ENCODE measurements at regions not wholly inside any gene's neighbourhood (a gene's known extent, or its start where the extent isn't known, plus 50 kb on each side); places are given as distances from the start of the nearest gene placed in this dataset.

DNA sequence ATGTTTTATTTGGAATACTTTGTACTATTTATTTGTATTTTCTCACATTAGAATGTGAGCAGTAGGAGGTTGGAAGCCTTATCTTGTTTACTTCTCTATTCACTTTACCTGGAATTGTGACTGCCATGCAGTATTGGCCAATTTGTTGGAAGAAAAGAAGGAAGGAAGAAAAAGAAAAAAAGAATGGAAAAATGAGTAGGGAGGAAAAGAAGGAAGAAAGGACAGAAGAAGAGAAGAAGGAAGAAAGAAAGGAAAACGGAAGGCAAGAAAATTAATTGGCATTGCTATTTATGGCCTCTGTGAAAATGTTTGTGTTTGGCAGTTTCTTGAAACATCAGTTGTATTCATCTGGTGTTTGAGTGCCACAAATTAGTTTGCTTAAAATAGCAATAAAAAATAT, 575.2 kb upstream of the ZNF608 start:
- no peak for TF ChIP-seq JUND (IDR thresholded peaks at IDR 0.05; ENCODE audit: low read depth)
- in situ Hi-C loops (cut with HindIII; ENCODE audit: low pct_unique_long_range_greater_than_20kb, low sequenced_read_pairs), result no loop called here
- DNase-seq (ENCODE audit: low read depth in 1 of 2, low spot score in 1 of 2), result no peak

DNA sequence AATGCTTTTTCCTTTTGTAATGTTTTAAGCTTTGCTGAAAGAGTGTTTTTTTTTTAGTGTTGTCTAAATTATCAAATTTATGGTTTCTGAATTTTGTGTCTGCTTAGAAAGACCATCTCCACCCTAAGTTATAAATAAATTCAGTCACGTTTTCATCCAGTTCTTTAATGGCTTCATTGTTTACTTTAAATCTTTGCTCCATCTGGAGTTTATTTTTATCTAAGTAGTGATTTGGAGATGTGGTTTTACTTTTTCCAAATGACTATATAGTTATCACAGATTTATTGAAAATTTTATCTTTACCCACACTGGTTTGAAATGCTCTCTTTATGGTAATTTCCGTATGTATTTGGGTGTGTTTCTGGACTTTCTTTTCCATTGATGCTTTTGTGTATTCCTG, 577.2 kb upstream of the ZNF608 start:
- in situ Hi-C loops (cut with HindIII; ENCODE audit: low pct_unique_long_range_greater_than_20kb, low sequenced_read_pairs), result no loop called here
- DNase-seq (ENCODE audit: low read depth in 1 of 2, low spot score in 1 of 2), result no peak
- no peak for TF ChIP-seq JUND (IDR thresholded peaks at IDR 0.05; ENCODE audit: low read depth)

DNA sequence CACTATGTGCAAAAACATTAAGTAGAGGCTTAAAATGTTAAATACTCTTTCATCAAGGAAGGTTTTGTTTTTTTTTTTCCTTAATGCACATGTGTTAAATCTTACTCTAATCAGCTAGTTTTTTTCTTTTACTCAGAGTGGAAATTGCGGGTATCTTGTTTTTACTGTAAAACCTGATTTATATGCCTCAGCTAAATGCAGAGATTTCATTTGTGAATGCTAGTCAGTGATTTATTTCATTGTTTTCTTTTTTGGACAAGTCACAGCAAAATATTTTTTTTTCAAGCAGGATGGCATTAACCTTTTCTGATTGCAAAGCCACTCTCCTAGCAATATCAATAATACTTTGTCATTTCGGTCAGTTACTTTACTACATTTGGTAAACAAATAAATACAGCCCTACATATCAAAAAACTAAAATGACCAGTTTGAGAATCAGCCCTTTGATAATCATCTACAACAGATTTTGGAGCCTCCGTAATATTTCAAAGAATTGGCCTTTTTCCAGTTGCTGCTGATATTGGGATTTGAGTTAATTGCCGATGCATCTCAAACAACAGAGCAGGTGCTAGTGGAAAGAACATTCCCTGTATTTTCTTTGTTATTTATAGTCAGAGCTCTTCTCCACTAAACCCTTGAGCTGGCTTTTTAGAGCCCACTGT, 579.2 kb upstream of the ZNF608 start:
- TF ChIP-seq JUND (IDR thresholded peaks at IDR 0.05; ENCODE audit: low read depth), result no peak
- in situ Hi-C loops (cut with HindIII; ENCODE audit: low pct_unique_long_range_greater_than_20kb, low sequenced_read_pairs), result no loop called here
- no peak for DNase-seq (ENCODE audit: low read depth in 1 of 2, low spot score in 1 of 2)

DNA sequence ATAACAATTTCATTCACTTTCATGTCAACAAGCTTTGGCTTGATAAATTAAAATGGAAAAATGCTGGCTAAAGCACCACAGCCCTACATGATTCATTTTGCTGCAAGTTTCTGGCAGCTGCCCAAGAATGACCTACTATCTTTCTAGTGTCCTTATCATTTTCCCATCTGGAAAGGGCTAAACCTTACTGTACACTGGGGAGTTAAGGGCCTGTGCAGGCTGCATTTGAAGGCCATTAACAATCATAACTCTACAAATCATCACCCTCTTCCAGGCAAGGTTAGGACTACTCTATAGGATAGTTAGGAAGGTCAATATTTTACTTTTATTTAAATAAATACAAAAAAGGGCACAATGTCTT, 579.7 kb upstream of the ZNF608 start:
- DNase-seq (ENCODE audit: low read depth in 1 of 2, low spot score in 1 of 2), result no peak
- in situ Hi-C loops (cut with HindIII; ENCODE audit: low pct_unique_long_range_greater_than_20kb, low sequenced_read_pairs), result no loop called here
- TF ChIP-seq JUND (IDR thresholded peaks at IDR 0.05; ENCODE audit: low read depth), result no peak

DNA sequence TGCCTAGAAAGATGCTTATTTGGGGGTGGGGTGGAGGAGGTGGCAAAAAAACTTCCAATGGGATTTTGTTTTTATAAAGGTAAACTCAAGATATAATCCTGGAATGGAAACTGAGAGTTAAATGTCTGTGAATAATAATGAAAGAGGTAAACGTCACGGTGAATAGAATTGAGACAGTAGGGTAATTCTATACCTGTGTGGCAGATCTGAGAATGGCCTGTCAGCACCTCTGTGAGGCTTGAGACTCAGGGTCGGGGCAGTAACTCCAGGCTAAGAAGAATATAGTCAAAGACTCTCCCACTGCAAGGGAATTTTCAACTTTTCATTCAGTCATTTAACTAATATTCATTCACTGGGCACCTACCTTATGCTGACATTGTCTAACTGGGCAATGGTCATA, 581.2 kb upstream of the ZNF608 start:
- in situ Hi-C loops (cut with HindIII; ENCODE audit: low pct_unique_long_range_greater_than_20kb, low sequenced_read_pairs), result no loop called here
- TF ChIP-seq JUND (IDR thresholded peaks at IDR 0.05; ENCODE audit: low read depth), result no peak
- no peak for DNase-seq (ENCODE audit: low read depth in 1 of 2, low spot score in 1 of 2)

DNA sequence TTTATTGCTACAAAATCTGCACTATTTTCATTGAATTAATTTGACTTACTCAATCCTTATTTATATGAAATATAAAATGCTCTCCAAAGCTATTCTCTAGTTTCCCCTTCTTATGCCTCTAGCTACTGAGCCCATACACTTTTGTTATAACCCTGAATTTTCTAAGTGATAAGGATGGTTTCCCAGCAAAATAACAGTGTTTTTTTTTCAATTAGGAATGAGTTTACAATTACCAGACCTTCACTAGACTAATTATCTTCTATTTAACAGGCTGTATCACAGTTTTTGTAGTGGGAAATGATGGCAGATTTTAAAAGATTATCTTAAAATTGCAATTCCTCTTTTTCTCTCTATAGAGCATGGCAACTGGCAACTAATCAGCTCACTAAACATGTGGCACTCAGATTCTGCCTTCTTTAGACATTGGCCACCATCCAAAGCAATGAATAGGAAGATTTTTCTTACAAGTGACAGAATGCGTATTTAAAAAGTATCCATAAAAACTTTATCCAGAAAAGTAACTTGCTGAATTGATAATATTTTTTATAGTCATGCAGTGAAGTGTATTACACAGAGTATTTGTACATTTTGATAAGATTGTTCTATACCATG, 585.7 kb upstream of the ZNF608 start:
- in situ Hi-C loops (cut with HindIII; ENCODE audit: low pct_unique_long_range_greater_than_20kb, low sequenced_read_pairs), result no loop called here
- no peak for TF ChIP-seq JUND (IDR thresholded peaks at IDR 0.05; ENCODE audit: low read depth)
- no peak for DNase-seq (ENCODE audit: low read depth in 1 of 2, low spot score in 1 of 2)

DNA sequence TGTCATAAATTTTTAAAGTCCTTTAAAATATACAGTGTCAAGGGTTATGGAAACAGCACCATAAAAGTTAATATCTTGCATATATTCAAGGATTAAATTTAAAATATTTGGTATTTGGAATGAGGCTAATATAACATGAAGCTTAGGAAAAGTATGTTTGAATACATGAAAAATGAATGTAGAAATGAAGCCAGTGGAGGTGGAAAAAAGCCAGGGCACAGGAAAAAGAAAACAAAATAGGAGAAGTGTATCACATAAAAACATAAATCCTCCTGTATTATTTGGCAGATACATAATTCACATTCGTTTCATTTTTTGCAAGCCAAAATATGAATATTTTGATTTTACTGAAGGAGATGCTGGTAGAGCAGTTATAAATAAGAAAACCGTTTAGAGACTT, 587.0 kb upstream of the ZNF608 start:
- no peak for DNase-seq (ENCODE audit: low read depth in 1 of 2, low spot score in 1 of 2)
- no peak for TF ChIP-seq JUND (IDR thresholded peaks at IDR 0.05; ENCODE audit: low read depth)
- in situ Hi-C loops (cut with HindIII; ENCODE audit: low pct_unique_long_range_greater_than_20kb, low sequenced_read_pairs), result no loop called here

DNA sequence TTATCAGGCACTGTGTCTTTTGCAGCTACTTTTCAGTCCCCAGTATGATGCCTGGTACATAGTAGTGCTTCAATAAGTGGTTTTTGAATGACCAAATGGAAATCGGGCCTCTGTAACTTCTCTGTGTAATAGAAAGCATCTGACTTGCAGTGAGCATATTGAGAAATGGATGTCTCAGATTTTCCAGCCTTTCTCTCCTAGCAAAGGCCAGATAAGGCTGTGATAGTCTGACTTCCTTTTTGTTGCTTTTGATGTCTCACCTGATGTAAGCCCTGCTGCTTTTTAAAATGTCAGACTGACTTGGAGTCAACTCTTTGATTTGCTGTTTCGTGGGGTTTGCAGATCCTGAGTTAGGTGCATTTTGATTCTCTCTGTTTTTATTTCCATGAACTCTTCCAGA, 590.0 kb upstream of the ZNF608 start:
- in situ Hi-C loops (cut with HindIII; ENCODE audit: low pct_unique_long_range_greater_than_20kb, low sequenced_read_pairs), result no loop called here
- no peak for TF ChIP-seq JUND (IDR thresholded peaks at IDR 0.05; ENCODE audit: low read depth)
- DNase-seq (ENCODE audit: low read depth in 1 of 2, low spot score in 1 of 2), result no peak

DNA sequence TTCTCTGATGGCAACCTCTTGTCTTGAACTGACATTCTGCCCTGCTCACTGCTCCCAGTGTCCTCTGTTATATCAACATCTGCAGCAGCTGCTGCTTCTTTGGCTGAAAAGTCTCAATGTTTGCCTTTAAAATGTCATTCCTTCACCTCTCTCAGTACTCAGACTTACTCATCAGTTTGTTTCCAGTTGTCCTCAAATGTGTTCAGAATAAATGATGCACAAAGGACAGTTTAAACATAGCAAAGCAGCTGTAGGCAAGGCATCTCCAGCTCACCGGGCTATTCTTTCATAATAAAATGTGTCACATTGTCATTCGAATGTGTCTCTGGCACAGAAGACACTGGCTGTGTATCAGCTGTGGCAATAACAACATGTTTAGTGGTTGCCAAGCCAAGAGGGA, 590.9 kb upstream of the ZNF608 start:
- in situ Hi-C loops (cut with HindIII; ENCODE audit: low pct_unique_long_range_greater_than_20kb, low sequenced_read_pairs), result no loop called here
- no peak for DNase-seq (ENCODE audit: low read depth in 1 of 2, low spot score in 1 of 2)
- TF ChIP-seq JUND (IDR thresholded peaks at IDR 0.05; ENCODE audit: low read depth), result no peak

DNA sequence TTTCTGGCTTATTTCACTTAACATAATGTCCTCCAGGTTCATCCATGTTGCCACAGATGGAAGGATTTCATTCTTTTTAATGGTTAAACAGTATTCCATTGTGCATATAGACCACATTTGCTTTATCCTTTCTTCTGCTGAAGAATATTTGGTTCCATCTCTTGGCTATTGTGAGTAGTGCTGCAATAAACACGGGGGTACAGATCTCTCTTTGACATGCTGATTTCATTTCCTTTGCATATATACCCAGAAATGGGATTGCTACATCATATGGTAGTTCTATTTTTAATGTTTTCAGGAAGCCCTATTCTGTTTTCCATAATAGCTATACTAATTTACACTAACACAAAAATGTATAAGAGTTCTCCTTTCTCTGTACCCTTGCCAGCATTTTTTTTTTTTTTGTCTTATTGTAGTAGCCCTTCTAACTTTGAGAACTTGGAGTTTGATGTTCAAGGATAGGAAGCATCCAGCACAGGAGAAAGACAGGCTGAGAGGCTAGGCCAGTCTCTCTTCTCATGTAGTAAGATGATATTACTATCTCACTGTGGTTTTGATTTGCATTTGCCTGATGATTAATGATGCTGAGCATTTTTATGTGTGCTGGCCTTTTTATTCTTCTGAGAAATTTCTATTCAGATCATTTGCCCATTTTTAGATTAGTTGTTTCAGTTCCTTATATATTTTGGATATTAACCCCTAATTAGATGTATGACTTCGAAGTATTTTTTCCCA, 592.2 kb upstream of the ZNF608 start:
- in situ Hi-C loops (cut with HindIII; ENCODE audit: low pct_unique_long_range_greater_than_20kb, low sequenced_read_pairs), result no loop called here
- no peak for TF ChIP-seq JUND (IDR thresholded peaks at IDR 0.05; ENCODE audit: low read depth)

DNA sequence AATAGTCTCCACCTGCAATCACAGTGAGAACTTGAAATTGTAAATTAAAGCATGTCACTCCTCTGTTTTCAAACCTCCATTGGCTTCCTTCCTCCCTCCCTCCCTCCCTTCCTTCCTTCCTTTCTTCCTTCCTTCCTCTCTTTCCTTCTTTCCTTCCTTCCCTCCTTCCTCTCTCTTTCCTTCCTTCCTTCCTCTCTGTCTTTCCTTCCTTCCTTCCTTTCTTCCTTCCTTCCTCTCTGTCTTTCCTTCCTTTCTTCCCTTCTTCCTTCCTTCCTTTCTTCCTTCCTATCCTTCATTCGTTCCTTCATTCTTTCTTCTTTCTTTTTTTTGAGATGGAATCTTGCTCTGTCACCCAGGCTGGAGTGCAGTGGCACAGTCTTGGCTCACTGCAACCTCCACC, 595.0 kb upstream of the ZNF608 start:
- in situ Hi-C loops (cut with HindIII; ENCODE audit: low pct_unique_long_range_greater_than_20kb, low sequenced_read_pairs), result no loop called here
- DNase-seq (ENCODE audit: low read depth in 1 of 2, low spot score in 1 of 2), result no peak
- no peak for TF ChIP-seq JUND (IDR thresholded peaks at IDR 0.05; ENCODE audit: low read depth)

More for the DNA sequence above, 592.2 kb upstream of the ZNF608 start:
- DNase-seq (ENCODE audit: low read depth in 1 of 2, low spot score in 1 of 2), result no peak

DNA sequence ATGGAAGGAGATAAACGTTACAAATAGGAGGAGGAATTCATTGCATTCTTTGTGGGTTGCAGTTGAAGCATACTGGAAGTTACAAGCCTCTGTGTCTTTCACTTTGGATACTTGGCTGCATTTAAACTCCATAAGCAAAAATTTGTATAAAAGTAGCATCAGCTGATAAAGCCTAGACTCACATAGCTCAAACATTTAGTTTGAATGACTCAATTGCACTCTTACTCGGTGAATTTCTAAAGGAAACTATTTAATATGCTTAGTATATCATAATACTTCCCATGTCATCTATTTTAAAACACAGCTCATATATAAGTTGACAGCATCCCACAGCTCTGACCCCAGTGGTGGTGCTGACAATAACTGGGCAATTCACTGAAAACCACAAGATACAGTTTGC, 596.6 kb upstream of the ZNF608 start:
- no peak for TF ChIP-seq JUND (IDR thresholded peaks at IDR 0.05; ENCODE audit: low read depth)
- in situ Hi-C loops (cut with HindIII; ENCODE audit: low pct_unique_long_range_greater_than_20kb, low sequenced_read_pairs), result no loop called here
- no peak for DNase-seq (ENCODE audit: low read depth in 1 of 2, low spot score in 1 of 2)

DNA sequence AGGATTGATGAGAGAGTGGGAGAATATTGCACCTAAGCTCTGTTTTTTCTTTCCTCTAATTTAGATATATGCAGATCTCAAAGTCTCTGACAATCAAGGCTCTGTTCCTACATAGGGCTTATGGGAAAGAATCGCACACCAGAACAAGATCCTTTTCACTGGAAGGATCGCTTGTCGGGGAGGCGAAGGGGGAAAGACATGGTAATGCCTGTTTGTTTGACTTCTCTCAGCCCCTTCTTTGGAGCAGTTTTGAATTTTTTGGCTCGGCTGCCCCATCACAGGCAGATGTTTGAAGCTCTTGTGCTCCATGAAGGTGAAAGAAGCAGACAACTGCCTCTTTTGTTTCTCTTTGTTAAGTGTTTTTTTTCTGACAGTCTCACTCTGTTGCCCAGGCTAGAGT, 599.9 kb upstream of the ZNF608 start:
- no peak for DNase-seq (ENCODE audit: low read depth in 1 of 2, low spot score in 1 of 2)
- TF ChIP-seq JUND (IDR thresholded peaks at IDR 0.05; ENCODE audit: low read depth), result no peak
- in situ Hi-C loops (cut with HindIII; ENCODE audit: low pct_unique_long_range_greater_than_20kb, low sequenced_read_pairs), result no loop called here
